Ishikawa (cell line): ENCODE measurements at regions not wholly inside any gene's neighbourhood (a gene's known extent, or its start where the extent isn't known, plus 50 kb on each side); places are given as distances from the start of the nearest gene placed in this dataset.

Experiments
- CEBPB ChIP-seq: IDR thresholded peaks from 2 replicates; pipeline ENCODE4 v1.6.1; 2012
- CREB1 ChIP-seq: IDR thresholded peaks from 2 replicates; pipeline ENCODE4 v1.6.1; 2012; ENCODE audit warnings: low read depth
- EGR1 ChIP-seq: IDR thresholded peaks from 2 replicates; pipeline ENCODE4 v1.6.1; 2012
- EP300 ChIP-seq: IDR thresholded peaks from 2 replicates; pipeline ENCODE4 v1.6.1; 2012; ENCODE audit warnings: borderline replicate concordance
- FOXM1 ChIP-seq: IDR thresholded peaks from 2 replicates; pipeline ENCODE4 v1.6.1; 2012; ENCODE audit warnings: low read depth, borderline replicate concordance
- NFIC ChIP-seq: IDR thresholded peaks from 2 replicates; pipeline ENCODE4 v1.6.1; 2012
- RAD21 ChIP-seq: IDR thresholded peaks from 2 replicates; pipeline ENCODE4 v1.6.1; 2012; ENCODE audit warnings: low read depth
- TAF1 ChIP-seq: IDR thresholded peaks from 2 replicates; pipeline ENCODE4 v1.6.1; 2012; ENCODE audit warnings: low read depth, mild to moderate bottlenecking
- TCF12 ChIP-seq: IDR thresholded peaks from 2 replicates; pipeline ENCODE4 v1.6.1; 2012; ENCODE audit warnings: low read depth
- TEAD4 ChIP-seq: IDR thresholded peaks from 2 replicates; pipeline ENCODE4 v1.6.1; 2012
- YY1 ChIP-seq: IDR thresholded peaks from 2 replicates; pipeline ENCODE4 v1.6.1; 2012; ENCODE audit warnings: low read depth
- ZBTB7A ChIP-seq: IDR thresholded peaks from 2 replicates; pipeline ENCODE4 v1.6.1; 2012; ENCODE audit warnings: low read depth
- TF ChIP-seq, protein P1 (sequence below): IDR thresholded peaks from 2 replicates; pipeline ENCODE4 v1.6.1; 2012
- TF ChIP-seq, protein P2 (sequence below): IDR thresholded peaks from 2 replicates; pipeline ENCODE4 v1.6.1; 2012
- TF ChIP-seq, protein P3 (sequence below): IDR thresholded peaks from 2 replicates; pipeline ENCODE4 v1.6.1; 2012; ENCODE audit warnings: low read depth, mild to moderate bottlenecking

DNA sequence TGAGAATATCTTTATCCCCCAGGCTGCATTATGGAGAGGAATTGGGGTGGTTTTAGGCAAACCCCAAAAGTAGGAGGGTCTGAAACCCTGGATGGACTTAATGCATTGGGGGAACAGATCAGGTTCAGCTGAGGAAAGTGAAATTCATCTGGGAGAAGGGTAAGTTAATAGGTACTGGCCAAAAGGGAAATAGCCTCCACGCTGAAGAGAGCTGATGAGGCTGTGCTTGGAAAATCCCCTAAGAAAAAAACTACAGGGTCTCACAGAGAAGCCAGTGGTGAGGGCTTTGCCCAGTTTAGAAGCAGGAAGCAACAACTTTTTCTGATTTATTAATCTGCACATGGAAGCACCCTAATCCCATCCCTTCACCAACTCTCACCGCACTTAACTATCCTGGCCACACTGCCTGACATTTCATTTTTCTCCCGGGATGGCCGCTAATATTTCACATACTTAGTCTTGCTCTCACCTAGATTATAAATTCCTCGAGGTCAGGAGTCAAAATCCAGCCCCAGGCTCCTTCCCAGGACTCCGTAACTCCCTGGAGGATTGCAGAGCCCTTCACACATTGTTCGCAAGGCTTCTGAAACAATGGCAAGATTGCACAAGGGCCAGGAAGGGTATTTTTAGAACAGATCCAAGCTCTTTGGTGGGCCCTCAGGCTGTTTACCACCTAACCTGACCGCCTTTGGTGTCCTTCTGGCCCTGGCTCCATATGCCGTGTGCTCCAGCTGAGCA lies 60.9 kb upstream of the TARBP1 start:
- TF ChIP-seq, protein P1, sequence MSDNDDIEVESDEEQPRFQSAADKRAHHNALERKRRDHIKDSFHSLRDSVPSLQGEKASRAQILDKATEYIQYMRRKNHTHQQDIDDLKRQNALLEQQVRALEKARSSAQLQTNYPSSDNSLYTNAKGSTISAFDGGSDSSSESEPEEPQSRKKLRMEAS, result no peak
- TF ChIP-seq YY1, result no peak

DNA sequence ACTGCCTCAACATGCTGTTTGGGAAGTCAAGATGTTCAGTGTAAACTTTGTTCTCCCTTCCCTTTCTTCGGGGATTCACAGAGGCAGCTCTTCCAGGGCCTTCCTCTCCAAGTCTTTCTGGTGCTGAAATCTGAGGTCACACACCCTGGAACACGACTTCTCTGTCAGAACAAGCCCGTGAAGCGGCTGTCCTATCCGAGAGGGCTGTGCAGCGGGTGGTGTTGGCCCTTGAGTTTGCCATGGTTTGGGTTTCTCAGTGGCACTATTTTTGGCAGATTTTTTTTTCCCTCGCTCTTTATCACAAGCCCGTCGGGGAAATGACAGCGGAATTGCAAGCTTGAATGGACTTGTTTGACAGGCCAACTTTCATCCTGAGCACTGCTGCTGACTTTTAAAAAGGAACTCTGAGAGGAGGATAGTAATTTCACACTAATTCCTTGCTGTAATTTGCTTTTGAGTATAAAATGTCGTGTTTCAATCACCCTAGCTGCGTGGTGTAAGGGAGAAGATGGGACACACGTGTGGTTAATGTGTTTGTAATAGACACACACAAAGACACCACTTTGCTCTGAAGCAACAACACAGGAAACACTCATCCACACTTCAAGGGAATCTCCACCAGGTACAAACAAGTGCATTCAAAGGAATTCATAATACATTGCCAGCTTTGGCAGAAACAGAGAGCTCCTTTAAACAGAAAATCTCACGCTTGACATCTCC lies 60.1 kb upstream of the TARBP1 start:
- TF ChIP-seq NFIC, result no peak
- no peak for TF ChIP-seq TEAD4
- TF ChIP-seq CREB1, result no peak
- no peak for TF ChIP-seq CEBPB
- no peak for TF ChIP-seq TCF12
- no peak for TF ChIP-seq EGR1

DNA sequence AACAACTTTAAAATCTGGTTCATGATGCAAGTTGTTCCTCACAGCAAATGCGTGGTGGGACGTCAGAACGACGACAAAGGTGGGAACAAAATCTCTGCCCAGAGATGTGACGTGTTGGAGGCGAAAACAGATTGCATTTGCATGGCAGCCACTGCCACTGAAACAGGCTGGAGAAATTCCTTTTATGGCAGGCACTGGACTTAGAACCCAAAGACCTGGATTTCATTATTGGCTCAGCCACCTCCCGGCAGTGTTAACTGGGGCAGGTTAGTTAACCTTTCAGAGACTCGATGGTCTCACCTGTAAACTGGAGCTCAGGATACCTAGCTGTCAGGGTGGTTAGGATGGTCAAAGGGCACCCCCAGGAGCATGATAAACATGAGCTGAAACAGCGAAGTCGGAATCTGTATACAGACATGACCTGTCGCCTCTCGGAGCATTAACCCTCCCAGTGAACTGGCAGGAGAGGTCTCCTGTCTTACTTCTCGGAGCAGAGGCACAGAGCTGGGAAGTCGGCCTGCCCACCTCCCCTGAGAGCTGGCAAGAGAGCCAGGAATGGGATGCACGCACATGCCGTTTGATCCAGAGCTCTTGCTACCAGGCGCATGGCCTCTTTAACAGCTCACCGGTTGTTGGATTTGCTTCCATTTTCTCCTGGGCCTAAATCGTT lies 59.2 kb upstream of the TARBP1 start:
- TF ChIP-seq, protein P1, result no peak
- TF ChIP-seq ZBTB7A (no peak), FOXM1 (no peak)

DNA sequence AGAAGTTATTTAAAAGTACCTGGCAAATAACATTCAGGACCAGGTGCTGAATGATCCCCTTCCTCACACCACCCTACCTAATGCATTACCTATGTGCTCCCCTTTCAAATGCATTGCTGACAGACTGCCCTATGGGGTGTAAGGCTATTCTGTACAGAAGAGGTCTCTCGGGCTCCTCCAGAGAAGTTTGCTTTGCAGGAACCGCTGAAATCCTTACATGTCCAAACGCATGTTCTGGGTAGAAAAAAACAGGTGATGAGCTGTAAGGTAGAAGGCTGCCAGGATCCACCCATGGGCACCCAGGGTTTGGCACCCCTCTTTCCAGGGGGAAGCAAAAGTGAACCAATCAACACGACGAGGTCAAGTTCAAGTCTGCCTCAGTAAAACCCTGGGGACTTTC lies 58.3 kb upstream of the TARBP1 start:
- no peak for TF ChIP-seq CREB1
- no peak for TF ChIP-seq TEAD4
- no peak for TF ChIP-seq FOXM1
- TF ChIP-seq, protein P2, sequence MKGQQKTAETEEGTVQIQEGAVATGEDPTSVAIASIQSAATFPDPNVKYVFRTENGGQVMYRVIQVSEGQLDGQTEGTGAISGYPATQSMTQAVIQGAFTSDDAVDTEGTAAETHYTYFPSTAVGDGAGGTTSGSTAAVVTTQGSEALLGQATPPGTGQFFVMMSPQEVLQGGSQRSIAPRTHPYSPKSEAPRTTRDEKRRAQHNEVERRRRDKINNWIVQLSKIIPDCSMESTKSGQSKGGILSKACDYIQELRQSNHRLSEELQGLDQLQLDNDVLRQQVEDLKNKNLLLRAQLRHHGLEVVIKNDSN, result no peak
- TF ChIP-seq, protein P3, sequence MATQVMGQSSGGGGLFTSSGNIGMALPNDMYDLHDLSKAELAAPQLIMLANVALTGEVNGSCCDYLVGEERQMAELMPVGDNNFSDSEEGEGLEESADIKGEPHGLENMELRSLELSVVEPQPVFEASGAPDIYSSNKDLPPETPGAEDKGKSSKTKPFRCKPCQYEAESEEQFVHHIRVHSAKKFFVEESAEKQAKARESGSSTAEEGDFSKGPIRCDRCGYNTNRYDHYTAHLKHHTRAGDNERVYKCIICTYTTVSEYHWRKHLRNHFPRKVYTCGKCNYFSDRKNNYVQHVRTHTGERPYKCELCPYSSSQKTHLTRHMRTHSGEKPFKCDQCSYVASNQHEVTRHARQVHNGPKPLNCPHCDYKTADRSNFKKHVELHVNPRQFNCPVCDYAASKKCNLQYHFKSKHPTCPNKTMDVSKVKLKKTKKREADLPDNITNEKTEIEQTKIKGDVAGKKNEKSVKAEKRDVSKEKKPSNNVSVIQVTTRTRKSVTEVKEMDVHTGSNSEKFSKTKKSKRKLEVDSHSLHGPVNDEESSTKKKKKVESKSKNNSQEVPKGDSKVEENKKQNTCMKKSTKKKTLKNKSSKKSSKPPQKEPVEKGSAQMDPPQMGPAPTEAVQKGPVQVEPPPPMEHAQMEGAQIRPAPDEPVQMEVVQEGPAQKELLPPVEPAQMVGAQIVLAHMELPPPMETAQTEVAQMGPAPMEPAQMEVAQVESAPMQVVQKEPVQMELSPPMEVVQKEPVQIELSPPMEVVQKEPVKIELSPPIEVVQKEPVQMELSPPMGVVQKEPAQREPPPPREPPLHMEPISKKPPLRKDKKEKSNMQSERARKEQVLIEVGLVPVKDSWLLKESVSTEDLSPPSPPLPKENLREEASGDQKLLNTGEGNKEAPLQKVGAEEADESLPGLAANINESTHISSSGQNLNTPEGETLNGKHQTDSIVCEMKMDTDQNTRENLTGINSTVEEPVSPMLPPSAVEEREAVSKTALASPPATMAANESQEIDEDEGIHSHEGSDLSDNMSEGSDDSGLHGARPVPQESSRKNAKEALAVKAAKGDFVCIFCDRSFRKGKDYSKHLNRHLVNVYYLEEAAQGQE, result no peak
- TF ChIP-seq NFIC, result no peak
- TF ChIP-seq CEBPB, result no peak
- TF ChIP-seq EGR1, result no peak
- TF ChIP-seq ZBTB7A, result no peak
- TF ChIP-seq TAF1, result no peak
- TF ChIP-seq TCF12, result no peak
- TF ChIP-seq, protein P1, result no peak
- TF ChIP-seq EP300, result no peak
- no peak for TF ChIP-seq YY1
- no peak for TF ChIP-seq RAD21

DNA sequence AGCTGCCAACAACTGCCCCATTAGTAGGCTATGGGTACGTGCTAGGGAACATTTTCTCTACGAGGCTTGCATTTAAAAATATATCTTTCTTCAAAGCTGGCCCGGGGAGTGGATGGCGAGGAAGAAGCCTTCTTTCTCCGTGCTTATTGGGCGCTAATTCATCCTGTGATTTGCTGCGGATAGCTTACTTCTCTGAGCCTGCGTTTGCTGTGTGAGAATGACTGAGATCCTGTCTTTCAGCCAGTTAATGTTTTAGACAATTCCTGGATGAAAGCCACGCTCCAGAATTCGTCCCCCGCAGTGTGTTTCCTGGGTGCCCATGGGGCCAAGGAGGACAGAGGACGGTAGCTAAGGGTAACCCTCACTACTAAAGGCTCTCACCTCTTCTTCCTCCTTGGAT lies 57.8 kb upstream of the TARBP1 start:
- TF ChIP-seq CEBPB, result no peak
- TF ChIP-seq, protein P1, result no peak
- no peak for TF ChIP-seq EGR1
- TF ChIP-seq CREB1, result no peak
- TF ChIP-seq YY1, result no peak
- TF ChIP-seq NFIC, result no peak
- no peak for TF ChIP-seq ZBTB7A
- no peak for TF ChIP-seq TAF1
- TF ChIP-seq TCF12, result no peak
- no peak for TF ChIP-seq RAD21
- TF ChIP-seq TEAD4, result no peak
- no peak for TF ChIP-seq EP300
- no peak for TF ChIP-seq FOXM1
- TF ChIP-seq, protein P3, result no peak
- TF ChIP-seq, protein P2, result no peak
